Midbrain (tissue), 1 donor: ENCODE measurements at regions not wholly inside any gene's neighbourhood (a gene's known extent, or its start where the extent isn't known, plus 50 kb on each side); places are given as distances from the start of the nearest gene placed in this dataset.

Experiments used
- DNase-seq: peaks from one replicate; lab custom pipeline; 2025; lab: John Stamatoyannopoulos, UW

- DNase-seq, result no peak
These were observed 647.6 kb upstream of the PKDCC start for GRCh38 chr2:41400088-41400665.

- DNase-seq, result no peak
These were observed 642.4 kb upstream of the PKDCC start for GRCh38 chr2:41405441-41405840.

- no peak for DNase-seq
These were observed 638.5 kb upstream of the PKDCC start for GRCh38 chr2:41409328-41409727.

DNA sequence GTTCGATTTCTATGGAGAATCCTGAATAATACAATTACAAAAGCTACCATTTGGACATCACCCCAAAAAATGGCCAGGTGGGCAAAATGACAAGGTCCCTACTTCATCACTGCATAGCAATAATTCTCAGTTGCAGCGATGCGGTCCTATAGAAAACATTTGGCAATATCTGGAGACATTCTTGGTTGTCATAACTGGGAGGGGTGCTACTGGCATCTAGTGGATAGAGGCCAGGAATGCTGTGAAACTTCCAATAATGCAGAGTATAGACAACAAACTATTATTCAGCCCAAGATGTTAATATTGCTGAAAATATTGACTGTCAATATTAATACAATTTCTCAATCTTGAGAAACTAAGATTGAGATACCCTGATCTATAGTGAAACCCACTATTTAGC lies 637.8 kb upstream of the PKDCC start:
- no peak for DNase-seq

DNA sequence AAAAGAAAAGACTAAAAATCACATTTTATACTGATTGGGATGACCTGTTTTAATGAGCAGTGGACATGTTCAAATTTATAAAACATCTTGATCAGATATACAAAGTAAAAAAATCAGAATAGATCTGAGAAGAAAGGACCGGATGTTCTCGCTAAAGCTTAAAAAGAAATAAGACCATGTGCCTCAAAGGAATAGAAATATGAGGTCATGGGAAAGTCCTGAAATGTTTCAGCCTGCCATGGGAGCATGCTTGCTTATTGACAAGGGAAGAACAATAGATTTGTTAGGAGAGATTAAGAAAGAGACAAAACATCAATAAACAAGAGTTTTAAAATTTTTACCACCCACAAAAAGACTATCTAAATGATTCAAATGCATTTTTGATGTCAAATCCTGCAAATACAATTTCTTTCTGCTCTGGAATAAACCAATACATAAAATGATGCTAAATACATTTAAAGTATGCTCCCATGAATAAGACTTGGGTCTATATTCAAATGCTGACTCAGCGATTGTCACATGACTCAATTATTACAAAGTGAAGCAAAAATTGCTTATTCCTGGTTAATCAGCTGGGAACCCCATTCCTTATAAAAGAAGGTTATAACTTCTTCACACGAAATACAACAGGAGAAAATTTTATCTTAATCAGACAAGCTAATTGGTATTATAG lies 633.9 kb upstream of the PKDCC start:
- DNase-seq, result no peak

DNA sequence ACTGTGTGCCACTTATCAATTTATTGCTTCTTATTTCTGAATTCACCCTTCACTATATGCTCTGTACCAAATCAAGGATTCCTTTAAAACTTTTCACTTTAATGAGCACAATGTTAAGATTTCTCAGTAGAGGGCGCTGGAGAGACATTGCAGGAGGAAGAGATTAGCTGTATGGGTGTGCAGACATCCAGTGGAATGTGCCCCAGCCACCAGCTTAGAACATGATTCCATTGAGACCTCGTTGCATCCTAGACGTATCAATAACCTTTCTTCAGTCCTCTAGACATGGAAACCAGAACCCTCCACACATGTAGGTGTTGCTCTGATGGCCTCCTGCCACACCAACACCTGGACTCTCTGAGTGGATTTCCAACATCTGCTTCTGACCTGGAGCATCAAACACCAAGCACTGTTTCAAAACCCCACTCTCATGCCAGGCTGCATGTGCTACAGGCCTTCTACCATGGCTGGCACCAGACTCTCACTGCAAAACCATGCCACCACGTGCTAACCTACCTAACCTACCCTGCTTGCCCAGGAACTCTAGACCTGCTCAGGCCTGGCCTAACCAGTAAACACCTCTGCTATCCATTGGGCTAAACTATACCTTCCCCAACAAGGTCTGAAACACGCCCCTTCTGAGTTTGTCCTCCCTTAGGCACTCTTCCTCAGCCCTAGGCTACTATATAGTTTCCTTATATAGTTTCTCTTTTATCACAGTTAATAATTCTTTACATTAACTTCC lies 633.2 kb upstream of the PKDCC start:
- DNase-seq, result no peak

DNA sequence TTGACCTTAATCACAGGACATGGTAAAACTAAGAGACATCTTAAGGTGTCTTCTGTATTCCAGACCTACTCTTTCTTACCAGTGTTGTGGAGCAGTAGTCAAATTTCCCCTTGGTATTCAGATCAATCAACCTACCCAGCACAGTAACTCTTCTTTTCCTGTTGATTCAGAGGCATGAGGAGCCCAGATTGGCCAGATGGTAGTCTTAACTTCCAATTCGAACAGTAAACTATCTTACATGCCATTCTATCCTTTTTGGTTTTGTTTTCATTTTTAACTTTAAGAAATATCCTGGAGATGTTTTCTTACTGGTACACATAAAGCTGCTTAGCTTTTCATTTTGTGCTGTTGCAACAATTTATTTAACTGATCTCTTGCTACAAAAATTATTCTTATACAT lies 630.3 kb upstream of the PKDCC start:
- no peak for DNase-seq

DNA sequence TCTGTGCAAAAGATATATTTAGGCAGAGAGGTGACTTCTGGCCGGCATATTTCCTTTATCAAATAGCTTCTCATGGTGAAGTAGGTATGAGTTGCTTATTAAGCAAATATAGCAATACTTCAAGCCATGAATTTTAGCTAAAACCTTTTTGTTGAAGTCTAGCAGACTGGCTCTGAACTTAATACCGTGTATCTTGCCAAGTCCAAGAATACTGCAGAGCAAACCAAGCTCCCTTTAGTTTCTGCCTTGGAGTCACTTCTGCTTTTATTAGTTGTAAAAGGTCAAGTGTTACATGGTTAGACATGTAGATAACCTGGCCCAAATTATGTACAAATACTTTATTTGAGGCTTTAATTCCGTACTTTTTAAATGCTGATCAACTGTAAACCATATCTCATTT lies 627.6 kb upstream of the PKDCC start:
- DNase-seq, result no peak

- DNase-seq, result no peak
These were observed 626.9 kb upstream of the PKDCC start for GRCh38 chr2:41420872-41421271.

DNA sequence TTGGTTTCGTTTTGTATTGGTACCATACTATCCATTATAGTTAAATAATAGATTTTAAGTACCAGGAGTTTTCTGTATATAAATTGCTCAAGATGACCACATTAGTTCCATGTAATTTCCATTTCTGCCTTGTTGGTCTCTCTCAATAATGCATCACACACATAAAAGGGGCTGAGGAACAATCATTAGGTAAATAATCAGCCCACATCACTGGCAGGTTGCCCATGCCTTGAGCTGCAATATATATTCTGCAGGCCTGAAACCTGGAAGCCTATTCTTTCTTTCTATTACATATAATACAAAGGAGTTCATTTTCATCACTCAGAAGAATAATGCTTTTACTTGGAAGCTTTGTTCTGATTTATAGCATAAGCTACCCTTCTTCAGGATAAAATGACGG lies 616.1 kb upstream of the PKDCC start:
- no peak for DNase-seq

GRCh38 chr2:41432459-41432858 lies 615.4 kb upstream of the PKDCC start:
- no peak for DNase-seq

DNA sequence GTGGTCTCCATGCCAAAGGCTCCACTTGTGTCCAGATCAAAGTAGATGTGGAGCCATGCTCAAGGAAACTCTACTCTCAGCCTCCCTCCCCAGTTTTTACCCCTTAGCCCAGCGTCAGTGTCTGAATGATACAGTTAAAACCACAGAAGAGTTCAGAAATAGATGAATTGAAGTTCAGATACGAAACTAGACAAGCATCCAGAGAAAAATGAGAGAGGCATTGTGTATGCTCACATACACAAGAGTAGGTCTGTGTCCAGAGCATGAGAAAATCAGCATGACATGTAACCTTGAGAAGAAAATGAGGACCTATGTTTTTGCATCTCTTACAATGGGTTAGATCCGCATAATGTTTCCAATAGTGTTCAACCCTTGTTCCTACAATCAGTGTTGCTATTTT lies 612.8 kb upstream of the PKDCC start:
- no peak for DNase-seq

DNA sequence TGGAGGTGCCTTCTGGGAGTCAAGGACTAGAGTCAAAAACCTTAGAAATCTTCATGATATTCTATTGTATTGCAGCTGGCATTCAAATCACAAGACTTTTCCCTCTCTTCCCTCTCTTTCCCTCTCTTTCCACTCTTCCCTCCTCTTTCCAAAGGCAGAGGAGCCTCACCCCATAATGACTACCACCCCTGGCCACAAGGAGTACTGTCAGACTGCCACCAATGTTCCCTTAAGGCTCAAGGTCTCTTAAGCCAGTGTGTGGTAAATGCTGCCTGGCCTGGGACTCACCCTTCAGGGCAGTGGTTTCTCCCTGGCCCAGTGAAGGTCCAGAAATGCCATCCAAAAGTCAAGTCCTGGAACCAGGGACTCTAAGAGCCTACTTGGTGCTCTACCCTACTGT lies 605.9 kb upstream of the PKDCC start:
- DNase-seq, result no peak

- no peak for DNase-seq
These were observed 602.0 kb upstream of the PKDCC start for GRCh38 chr2:41445865-41446264.

DNA sequence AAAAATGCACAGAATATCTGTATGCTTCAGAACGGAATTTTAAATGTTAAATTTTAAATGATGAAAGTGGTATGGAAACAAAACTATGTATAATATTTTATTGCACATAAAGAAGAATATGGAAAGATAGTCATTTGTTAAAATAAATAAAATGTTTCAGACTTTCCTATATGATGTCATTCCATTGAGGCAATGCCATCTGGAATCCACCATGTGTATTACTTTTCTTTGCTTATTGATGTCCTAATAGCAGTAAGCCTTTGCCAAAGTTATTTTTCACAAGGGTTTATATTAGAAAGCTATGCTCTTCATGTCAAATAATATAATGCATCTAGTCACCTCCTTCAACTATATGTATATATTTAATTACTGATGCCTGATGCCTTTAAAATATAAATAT lies 601.6 kb upstream of the PKDCC start:
- no peak for DNase-seq

GRCh38 chr2:41448221-41448620 lies 599.6 kb upstream of the PKDCC start:
- no peak for DNase-seq

GRCh38 chr2:41457026-41457425 lies 590.8 kb upstream of the PKDCC start:
- DNase-seq, result no peak

DNA sequence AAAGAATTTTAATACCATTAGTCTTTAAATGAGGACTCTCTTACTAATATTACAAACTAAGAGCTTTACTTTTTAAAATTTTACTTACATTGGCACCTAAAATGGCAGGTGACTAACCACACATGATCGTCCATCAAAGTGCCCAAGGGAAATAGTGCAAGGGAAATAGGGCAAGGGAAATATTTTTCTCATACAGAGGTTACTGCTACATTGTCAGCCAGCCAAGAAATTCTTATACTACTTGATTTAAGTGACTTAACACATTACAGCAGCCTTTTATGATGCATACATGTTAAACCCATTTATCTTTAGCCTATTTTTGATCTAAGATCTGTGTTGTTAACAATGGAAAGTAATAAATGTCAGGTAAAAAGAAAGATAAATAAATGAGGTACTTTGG lies 587.2 kb upstream of the PKDCC start:
- DNase-seq, result no peak

- no peak for DNase-seq
These were observed 583.4 kb upstream of the PKDCC start for GRCh38 chr2:41464395-41464794.

DNA sequence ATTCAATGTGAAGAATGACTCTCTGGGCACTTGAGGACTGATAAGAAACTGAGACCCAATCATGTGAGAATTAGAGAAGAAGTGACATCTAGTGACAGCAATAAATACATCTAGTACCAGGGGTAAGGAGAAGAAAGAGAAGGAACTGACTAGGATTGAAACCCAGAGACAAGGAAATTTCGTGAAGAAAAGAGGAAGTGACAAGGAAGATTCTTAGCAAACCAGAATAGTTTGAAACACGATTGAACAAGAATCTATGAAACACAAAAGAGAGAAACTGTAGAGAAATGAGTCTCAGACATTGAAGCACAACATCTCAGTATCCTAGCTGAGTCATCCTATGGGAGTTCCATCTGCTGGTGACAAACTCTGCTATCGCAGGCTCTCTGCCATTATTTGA lies 571.9 kb upstream of the PKDCC start:
- DNase-seq, result peak; percentile 4

DNA sequence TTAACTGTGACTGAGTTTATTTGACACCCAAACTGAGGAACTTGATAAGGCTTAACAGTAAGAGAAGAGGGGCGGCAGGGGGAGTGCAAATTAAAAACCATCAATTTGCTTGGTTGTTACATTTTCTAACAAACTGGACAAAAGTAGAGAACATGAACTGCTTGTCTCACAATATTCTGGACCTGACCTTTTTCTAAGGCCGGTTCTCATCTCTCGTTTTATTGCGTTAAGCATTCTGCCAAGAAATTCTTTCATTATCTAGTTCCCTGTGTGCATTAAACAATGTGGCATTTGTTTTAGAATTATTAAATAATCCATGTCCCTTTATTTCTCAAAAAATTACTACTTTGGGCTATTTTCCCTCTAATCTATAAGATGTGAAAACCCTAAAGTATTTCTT lies 565.2 kb upstream of the PKDCC start:
- DNase-seq, result no peak

DNA sequence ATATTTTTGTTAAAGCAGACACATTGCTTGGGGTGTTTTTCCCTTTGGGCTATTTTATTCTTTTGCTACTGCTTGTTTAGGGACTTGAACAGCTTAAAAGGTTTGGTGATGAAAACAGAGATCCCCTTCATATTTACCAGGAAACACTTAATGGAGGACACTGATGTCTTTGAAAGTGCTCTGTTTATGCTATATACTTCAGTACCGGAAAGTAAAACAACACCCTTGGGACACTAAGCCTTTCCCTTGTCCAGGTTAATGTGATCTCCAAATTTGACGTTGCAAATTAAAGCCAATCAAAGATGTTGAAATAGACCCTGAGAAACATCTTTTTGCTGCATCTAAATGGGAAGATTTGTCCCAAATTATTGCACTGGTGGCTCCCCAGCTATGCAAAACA lies 564.6 kb upstream of the PKDCC start:
- no peak for DNase-seq

DNA sequence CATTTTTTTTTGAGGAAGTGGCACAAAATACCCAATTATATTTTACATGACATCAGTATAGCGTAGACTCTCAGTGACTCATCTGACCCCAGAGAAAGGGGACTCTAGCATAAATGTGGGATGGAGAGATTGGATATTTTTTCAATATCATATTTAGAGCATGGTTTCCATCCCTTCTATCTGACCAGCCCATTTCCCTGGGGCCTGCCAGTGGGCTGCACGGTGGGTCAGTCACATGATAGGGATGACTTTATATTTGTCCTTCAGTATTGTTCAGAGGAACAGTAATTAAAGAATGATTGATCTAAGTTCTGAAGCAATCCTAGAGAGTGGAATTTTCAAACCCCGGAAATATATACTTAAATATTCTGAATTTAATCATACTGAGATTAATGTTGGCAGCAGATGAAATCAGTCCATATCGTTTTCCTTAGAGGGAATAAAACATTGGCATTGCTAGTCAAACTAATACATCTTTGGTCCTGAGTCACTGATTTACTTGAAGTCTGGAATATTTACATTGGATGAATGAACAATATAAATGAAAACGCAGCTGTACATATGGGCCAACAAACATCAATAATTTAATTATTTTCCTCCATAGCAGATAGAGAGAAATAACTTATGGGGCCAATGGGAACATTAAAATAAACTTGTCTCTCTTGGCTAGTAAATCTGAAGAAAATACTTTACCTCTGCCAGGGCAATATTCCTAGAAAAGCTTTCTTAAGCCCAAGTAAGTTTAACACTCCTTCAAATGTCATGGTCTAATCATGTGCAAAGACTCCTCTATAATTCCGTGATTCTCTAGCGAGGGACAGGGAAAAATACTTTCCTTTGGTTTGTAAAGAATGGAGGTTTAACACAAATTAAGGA lies 563.6 kb upstream of the PKDCC start:
- no peak for DNase-seq
